ENCODE measurements at regions not wholly inside any gene's neighbourhood (a gene's known extent, or its start where the extent isn't known, plus 50 kb on each side); places are given as distances from the start of the nearest gene placed in this dataset.

- DNase-seq (ENCODE audit: low spot score), result no peak
Observed at GRCh38 chr21:35428937-35429336, 379.8 kb upstream of the RUNX1 start.

- DNase-seq (ENCODE audit: low spot score), result no peak
Observed at GRCh38 chr21:35428489-35428888, 379.4 kb upstream of the RUNX1 start.

GRCh38 chr21:35428001-35428320, 378.9 kb upstream of the RUNX1 start:
- no peak for DNase-seq (ENCODE audit: low spot score)

- no peak for DNase-seq (ENCODE audit: low spot score)
Observed at GRCh38 chr21:35427320-35428000, 378.4 kb upstream of the RUNX1 start.

- DNase-seq (ENCODE audit: low spot score), result no peak
Observed at GRCh38 chr21:35426897-35427296, 377.8 kb upstream of the RUNX1 start.

- DNase-seq (ENCODE audit: low spot score), result no peak
Observed at GRCh38 chr21:35426469-35426868, 377.4 kb upstream of the RUNX1 start.

- DNase-seq (ENCODE audit: low spot score), result no peak
Observed at GRCh38 chr21:35424122-35424521, 375.0 kb upstream of the RUNX1 start.

DNA sequence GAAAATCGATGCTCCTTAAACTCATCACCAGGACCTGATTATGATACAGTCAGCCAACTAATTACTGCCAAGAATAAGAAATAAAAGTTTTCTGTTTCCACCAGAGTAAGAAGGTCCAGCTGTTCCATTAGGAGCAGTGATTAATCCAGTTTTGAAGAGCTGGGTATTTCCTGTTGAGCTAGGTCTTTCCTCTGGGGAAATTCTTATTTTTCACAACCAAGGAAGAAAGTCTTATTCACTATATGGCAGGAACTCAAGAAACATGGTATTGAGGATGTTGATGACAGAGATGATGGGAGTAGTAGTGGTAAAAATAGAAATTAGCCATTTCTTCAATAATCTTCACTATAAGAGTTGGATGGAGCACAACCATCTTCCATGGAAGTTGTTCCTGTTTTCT, 374.6 kb upstream of the RUNX1 start:
- DNase-seq (ENCODE audit: low spot score), result no peak

GRCh38 chr21:35422011-35422410, 372.9 kb upstream of the RUNX1 start:
- DNase-seq (ENCODE audit: low spot score), result no peak

DNA sequence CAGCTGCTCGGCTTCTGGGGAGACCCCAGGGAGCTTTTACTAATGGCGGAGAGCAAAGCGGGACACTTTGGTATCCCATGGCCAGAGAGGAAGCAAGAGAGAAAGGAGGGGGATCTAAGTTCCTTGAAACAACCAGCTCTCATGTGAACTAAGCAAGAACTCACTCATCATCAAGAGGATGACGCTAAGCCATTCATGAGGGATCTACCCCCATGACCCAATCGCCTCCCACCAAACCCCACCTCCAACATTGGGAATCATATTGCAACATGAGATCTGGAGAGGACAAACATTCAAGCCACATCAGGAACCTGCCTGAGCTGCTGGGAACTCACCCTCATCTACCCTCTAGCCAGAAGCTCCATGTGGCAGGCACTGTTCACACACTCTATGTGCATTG, 372.1 kb upstream of the RUNX1 start:
- no peak for DNase-seq (ENCODE audit: low spot score)

- DNase-seq (ENCODE audit: low spot score), result no peak
Observed at GRCh38 chr21:35420656-35421055, 371.6 kb upstream of the RUNX1 start.

GRCh38 chr21:35417762-35418161, 368.7 kb upstream of the RUNX1 start:
- DNase-seq (ENCODE audit: low spot score), result no peak

GRCh38 chr21:35416866-35417489, 367.9 kb upstream of the RUNX1 start:
- no peak for DNase-seq (ENCODE audit: low spot score)

GRCh38 chr21:35414507-35415139, 365.5 kb upstream of the RUNX1 start:
- DNase-seq (ENCODE audit: low spot score), result no peak

GRCh38 chr21:35414056-35414455, 365.0 kb upstream of the RUNX1 start:
- DNase-seq (ENCODE audit: low spot score), result no peak

GRCh38 chr21:35412231-35412630, 363.1 kb upstream of the RUNX1 start:
- no peak for DNase-seq (ENCODE audit: low spot score)

- DNase-seq (ENCODE audit: low spot score), result no peak
Observed at GRCh38 chr21:35411434-35411833, 362.3 kb upstream of the RUNX1 start.

GRCh38 chr21:35410656-35411055, 361.6 kb upstream of the RUNX1 start:
- DNase-seq (ENCODE audit: low spot score), result no peak

DNA sequence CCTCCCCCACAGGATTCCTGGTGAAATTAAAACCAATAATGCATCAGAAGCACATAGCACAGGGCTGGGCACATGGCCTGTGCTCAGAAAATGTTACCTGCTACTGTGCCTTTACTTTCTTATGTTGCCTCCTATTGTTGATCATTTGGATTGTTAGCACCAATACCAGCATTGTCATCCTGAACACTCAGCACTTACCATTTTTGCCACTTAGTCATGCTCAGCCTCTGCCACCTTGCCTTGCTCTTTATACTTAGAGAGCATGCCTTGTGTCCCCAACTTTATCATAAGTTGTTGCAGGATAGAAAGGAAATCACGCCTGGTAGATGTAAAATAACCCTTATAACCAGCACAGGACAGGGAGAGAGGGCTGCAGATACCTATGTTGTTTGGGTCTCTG, 361.0 kb upstream of the RUNX1 start:
- no peak for DNase-seq (ENCODE audit: low spot score)

GRCh38 chr21:35408401-35408800, 359.3 kb upstream of the RUNX1 start:
- DNase-seq (ENCODE audit: low spot score), result no peak

- DNase-seq (ENCODE audit: low spot score), result no peak
Observed at GRCh38 chr21:35406635-35407034, 357.5 kb upstream of the RUNX1 start.

GRCh38 chr21:35405981-35406380, 356.9 kb upstream of the RUNX1 start:
- no peak for DNase-seq (ENCODE audit: low spot score)

- no peak for DNase-seq (ENCODE audit: low spot score)
Observed at GRCh38 chr21:35404247-35404646, 355.1 kb upstream of the RUNX1 start.

Measured in SK-N-DZ (cell line).